IMR-90 (cell line): ENCODE measurements at regions not wholly inside any gene's neighbourhood (a gene's known extent, or its start where the extent isn't known, plus 50 kb on each side); places are given as distances from the start of the nearest gene placed in this dataset.

Source experiments
- FOS ChIP-seq: fragments of 150-350 bp; IDR thresholded peaks from 2 replicates; pipeline ENCODE4 v1.6.1; 2016; ENCODE audit warnings: low read depth, low read length
- MAFK ChIP-seq: IDR thresholded peaks from 2 replicates; pipeline ENCODE4 v1.6.1; 2012; ENCODE audit warnings: low read depth, low read length, improper control_type of control experiment
- MXI1 ChIP-seq: IDR thresholded peaks from 2 replicates; pipeline ENCODE4 v1.6.1; 2012; ENCODE audit warnings: low read depth, mild to moderate bottlenecking, low read length, moderate library complexity, borderline replicate concordance
- POLR2A ChIP-seq: IDR thresholded peaks from 2 replicates; pipeline ENCODE4 v1.6.1; 2012; ENCODE audit warnings: mild to moderate bottlenecking, low read depth, low read length
- RCOR1 ChIP-seq: IDR thresholded peaks from 2 replicates; pipeline ENCODE4 v1.6.1; 2012; ENCODE audit warnings: mild to moderate bottlenecking, low read length, improper control_type of control experiment; ENCODE audit not compliant: insufficient replicate concordance
- TF ChIP-seq, protein P1 (sequence below): conservative IDR thresholded peaks from 2 replicates; pipeline ENCODE4 v1.5.1; 2012; ENCODE audit warnings: mild to moderate bottlenecking, low read depth, low read length, improper control_type of control experiment
- TF ChIP-seq, protein P2 (sequence below): fragments of 150-350 bp; IDR thresholded peaks from 2 replicates; pipeline ENCODE4 v1.6.1; 2016; ENCODE audit warnings: low read depth, mild to moderate bottlenecking, low read length, moderate library complexity, borderline replicate concordance

- TF ChIP-seq MXI1: no peak
- TF ChIP-seq, protein P1, sequence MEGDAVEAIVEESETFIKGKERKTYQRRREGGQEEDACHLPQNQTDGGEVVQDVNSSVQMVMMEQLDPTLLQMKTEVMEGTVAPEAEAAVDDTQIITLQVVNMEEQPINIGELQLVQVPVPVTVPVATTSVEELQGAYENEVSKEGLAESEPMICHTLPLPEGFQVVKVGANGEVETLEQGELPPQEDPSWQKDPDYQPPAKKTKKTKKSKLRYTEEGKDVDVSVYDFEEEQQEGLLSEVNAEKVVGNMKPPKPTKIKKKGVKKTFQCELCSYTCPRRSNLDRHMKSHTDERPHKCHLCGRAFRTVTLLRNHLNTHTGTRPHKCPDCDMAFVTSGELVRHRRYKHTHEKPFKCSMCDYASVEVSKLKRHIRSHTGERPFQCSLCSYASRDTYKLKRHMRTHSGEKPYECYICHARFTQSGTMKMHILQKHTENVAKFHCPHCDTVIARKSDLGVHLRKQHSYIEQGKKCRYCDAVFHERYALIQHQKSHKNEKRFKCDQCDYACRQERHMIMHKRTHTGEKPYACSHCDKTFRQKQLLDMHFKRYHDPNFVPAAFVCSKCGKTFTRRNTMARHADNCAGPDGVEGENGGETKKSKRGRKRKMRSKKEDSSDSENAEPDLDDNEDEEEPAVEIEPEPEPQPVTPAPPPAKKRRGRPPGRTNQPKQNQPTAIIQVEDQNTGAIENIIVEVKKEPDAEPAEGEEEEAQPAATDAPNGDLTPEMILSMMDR: no peak
- no peak for TF ChIP-seq POLR2A
- TF ChIP-seq RCOR1: no peak
- no peak for TF ChIP-seq FOS
- TF ChIP-seq MAFK: no peak
- TF ChIP-seq, protein P2, sequence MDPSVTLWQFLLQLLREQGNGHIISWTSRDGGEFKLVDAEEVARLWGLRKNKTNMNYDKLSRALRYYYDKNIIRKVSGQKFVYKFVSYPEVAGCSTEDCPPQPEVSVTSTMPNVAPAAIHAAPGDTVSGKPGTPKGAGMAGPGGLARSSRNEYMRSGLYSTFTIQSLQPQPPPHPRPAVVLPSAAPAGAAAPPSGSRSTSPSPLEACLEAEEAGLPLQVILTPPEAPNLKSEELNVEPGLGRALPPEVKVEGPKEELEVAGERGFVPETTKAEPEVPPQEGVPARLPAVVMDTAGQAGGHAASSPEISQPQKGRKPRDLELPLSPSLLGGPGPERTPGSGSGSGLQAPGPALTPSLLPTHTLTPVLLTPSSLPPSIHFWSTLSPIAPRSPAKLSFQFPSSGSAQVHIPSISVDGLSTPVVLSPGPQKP: no peak
Measured at GRCh38 chr5:142447887-142448286, 123.1 kb upstream of the SPRY4 start.
